Erythroblast (primary cell): ENCODE measurements at regions not wholly inside any gene's neighbourhood (a gene's known extent, or its start where the extent isn't known, plus 50 kb on each side); places are given as distances from the start of the nearest gene placed in this dataset.

ENCODE experiments used
- GATA1 ChIP-seq: IDR thresholded peaks from 2 replicates; pipeline ENCODE4 v1.6.1; 2011; ENCODE audit warnings: low read depth, mild to moderate bottlenecking, control low read depth, low read length, moderate library complexity
- POLR2A ChIP-seq: IDR thresholded peaks from 2 replicates; pipeline ENCODE4 v1.6.1; 2011; ENCODE audit warnings: mild to moderate bottlenecking, low read length

GRCh38 chr20:57076951-57077350 is 189.5 kb downstream of the BMP7 start:
- TF ChIP-seq POLR2A: no peak
- TF ChIP-seq GATA1: no peak
